Activated naive CD4-positive, alpha-beta T cell treated with anti-CD3 and anti-CD28 coated beads for 36 hours (primary cell): ENCODE measurements at regions not wholly inside any gene's neighbourhood (a gene's known extent, or its start where the extent isn't known, plus 50 kb on each side); places are given as distances from the start of the nearest gene placed in this dataset.

ENCODE experiments used
- CTCF ChIA-PET: fragments of 350-600 bp; sonication (Branson Sonifier 250); formaldehyde crosslinking; loops from one replicate; lab custom pipeline; 2021; ENCODE audit warnings: antibody characterized with exemption; lab: Charles Lee
- DNase-seq: peaks from one replicate; pipeline ENCODE4 v3.0.0-alpha.2; 2020
- H3K27ac Mint-ChIP-seq: one replicate; pipeline ENCODE4 v1.8.0; 2021; ENCODE audit warnings: mild to moderate bottlenecking, mixed read lengths
- H3K27me3 Mint-ChIP-seq: one replicate; pipeline ENCODE4 v1.8.0; 2021; ENCODE audit warnings: low read depth, mixed read lengths
- H3K36me3 Mint-ChIP-seq: one replicate; pipeline ENCODE4 v1.8.0; 2021; ENCODE audit warnings: low read depth, mixed read lengths
- H3K4me1 Mint-ChIP-seq: one replicate; pipeline ENCODE4 v1.8.0; 2021; ENCODE audit warnings: low read depth, mixed read lengths
- H3K4me3 Mint-ChIP-seq: one replicate; pipeline ENCODE4 v1.8.0; 2021; ENCODE audit warnings: mild to moderate bottlenecking, moderate library complexity, mixed read lengths
- H3K9me3 Mint-ChIP-seq: one replicate; pipeline ENCODE4 v1.8.0; 2021; ENCODE audit warnings: mixed read lengths
- intact Hi-C: fragments of 100-400 bp; cut with micrococcal nuclease; formaldehyde crosslinking; loops from one replicate; pipeline ENCODE4 v1.15.1; 2023

- intact Hi-C loops, result no loop called here
- Mint-ChIP-seq H3K36me3 (no peaks in the 10 kb centered on the region), H3K27me3 (no peaks in the 10 kb centered on the region), H3K27ac (no peak overlapping the region), H3K9me3 (peaks cover 5% of the 10 kb centered on the region), H3K4me3 (no peak overlapping the region), H3K4me1 (no peaks in the 10 kb centered on the region)
- CTCF ChIA-PET, result interaction anchor here (1.0 kb wide), 1 partner anchor 16 kb away, joined by 3 read pairs; no protein-coding TSS in a partner anchor
- no peak for DNase-seq
Observed at GRCh38 chr3:88239870-88240269, 90.1 kb downstream of the C3orf38 start.

GRCh38 chr3:88248658-88249057 lies 98.9 kb downstream of the C3orf38 start:
- Mint-ChIP-seq H3K4me3 (no peak overlapping the region), H3K9me3 (peaks cover 3% of the 10 kb centered on the region)
- CTCF ChIA-PET, result no interaction called here

DNA sequence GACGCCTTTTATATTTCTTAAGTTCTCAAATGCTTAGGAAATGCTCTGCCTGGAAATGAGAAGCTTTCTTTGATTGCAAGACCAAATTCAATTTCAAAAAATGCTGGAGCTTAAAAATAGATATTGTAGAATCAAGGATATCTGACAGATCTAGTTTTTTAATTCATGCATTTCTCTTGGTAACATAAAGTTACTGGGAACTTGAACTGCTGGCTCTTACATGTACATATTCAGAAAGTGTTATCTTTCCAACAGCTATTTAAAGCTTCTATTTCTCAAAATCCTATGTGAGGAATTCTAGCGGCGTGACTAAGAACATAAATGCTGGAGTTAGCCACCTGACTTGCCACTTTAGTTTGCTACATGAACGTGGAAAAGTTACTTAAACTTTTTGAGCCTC lies 109.3 kb downstream of the C3orf38 start:
- Mint-ChIP-seq H3K4me1 (no peaks in the 10 kb centered on the region), H3K36me3 (no peaks in the 10 kb centered on the region), H3K4me3 (no peak overlapping the region), H3K27ac (no peak overlapping the region), H3K9me3 (no peaks in the 10 kb centered on the region), H3K27me3 (no peaks in the 10 kb centered on the region)
- no peak for DNase-seq
- intact Hi-C loops, result no loop called here
- CTCF ChIA-PET, result no interaction called here

More at GRCh38 chr3:88248658-88249057, 98.9 kb downstream of the C3orf38 start:
- H3K27ac Mint-ChIP-seq, result no peak overlapping the region
- no peaks in the 10 kb centered on the region for H3K4me1 Mint-ChIP-seq
- no peaks in the 10 kb centered on the region for H3K36me3 Mint-ChIP-seq
- peaks cover 2% of the 10 kb centered on the region for H3K27me3 Mint-ChIP-seq
- intact Hi-C loops, result no loop called here
- no peak for DNase-seq

GRCh38 chr3:88262527-88262926 lies 112.8 kb downstream of the C3orf38 start:
- H3K27ac Mint-ChIP-seq, result no peak overlapping the region
- no peak overlapping the region for H3K4me3 Mint-ChIP-seq
- no peaks in the 10 kb centered on the region for H3K27me3 Mint-ChIP-seq
- no peak for DNase-seq
- no peaks in the 10 kb centered on the region for H3K36me3 Mint-ChIP-seq
- no peaks in the 10 kb centered on the region for H3K4me1 Mint-ChIP-seq
- no peaks in the 10 kb centered on the region for H3K9me3 Mint-ChIP-seq
- intact Hi-C loops, result loop anchor here (10.0 kb wide), 1 partner anchor 62 kb away; no protein-coding TSS in a partner anchor
- CTCF ChIA-PET, result no interaction called here

- no peak for DNase-seq
- intact Hi-C loops, result loop anchor here (10.0 kb wide), 1 partner anchor 61 kb away; no protein-coding TSS in a partner anchor
- Mint-ChIP-seq H3K4me1 (no peaks in the 10 kb centered on the region), H3K27me3 (no peaks in the 10 kb centered on the region), H3K36me3 (no peaks in the 10 kb centered on the region), H3K9me3 (no peaks in the 10 kb centered on the region), H3K27ac (no peak overlapping the region), H3K4me3 (no peak overlapping the region)
- CTCF ChIA-PET, result no interaction called here
Observed at GRCh38 chr3:88263417-88264100, 113.8 kb downstream of the C3orf38 start.

- Mint-ChIP-seq H3K4me3 (no peak overlapping the region), H3K9me3 (no peaks in the 10 kb centered on the region), H3K4me1 (no peaks in the 10 kb centered on the region), H3K27ac (no peak overlapping the region), H3K36me3 (no peaks in the 10 kb centered on the region), H3K27me3 (no peaks in the 10 kb centered on the region)
- DNase-seq, result no peak
- intact Hi-C loops, result loop anchor here (10.0 kb wide), 1 partner anchor 57 kb away; no protein-coding TSS in a partner anchor
- CTCF ChIA-PET, result interaction anchor here (0.6 to 0.8 kb wide), 2 partner anchors 87 to 368 kb away, joined by 3 to 4 read pairs; no protein-coding TSS in a partner anchor
Observed at GRCh38 chr3:88267441-88267840, 117.7 kb downstream of the C3orf38 start.

- Mint-ChIP-seq H3K27ac (no peak overlapping the region), H3K4me1 (no peaks in the 10 kb centered on the region), H3K9me3 (no peaks in the 10 kb centered on the region), H3K4me3 (no peak overlapping the region), H3K27me3 (no peaks in the 10 kb centered on the region), H3K36me3 (no peaks in the 10 kb centered on the region)
- CTCF ChIA-PET, result interaction anchor here (0.6 kb wide), 1 partner anchor 15 kb away, joined by 3 read pairs; no protein-coding TSS in a partner anchor
- intact Hi-C loops, result loop anchor here (10.0 kb wide), 1 partner anchor 57 kb away; no protein-coding TSS in a partner anchor
- DNase-seq, result no peak
Observed at GRCh38 chr3:88267847-88268246, 118.1 kb downstream of the C3orf38 start.

DNA sequence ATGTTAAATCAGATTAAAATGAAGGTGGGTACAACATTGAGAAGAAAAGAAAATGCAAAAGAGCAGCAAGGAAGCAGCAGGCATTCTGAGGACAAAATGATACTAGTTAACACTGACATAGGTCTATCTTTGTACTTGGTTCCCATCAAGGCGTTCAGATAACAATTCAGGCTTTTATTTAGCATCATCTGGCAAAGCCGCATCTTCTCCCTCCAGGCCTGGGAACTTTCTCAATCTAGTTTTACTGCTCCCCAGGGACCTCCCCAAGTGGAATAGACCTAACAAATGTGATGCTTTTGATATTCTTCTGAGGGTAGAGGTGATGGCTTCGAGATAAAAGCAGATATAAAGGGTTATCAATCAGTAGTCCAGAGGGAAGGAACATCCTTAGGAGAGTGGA lies 130.6 kb downstream of the C3orf38 start:
- H3K4me3 Mint-ChIP-seq, result no peak overlapping the region
- CTCF ChIA-PET, result no interaction called here
- intact Hi-C loops, result no loop called here
- H3K36me3 Mint-ChIP-seq, result no peaks in the 10 kb centered on the region
- no peak for DNase-seq
- no peak overlapping the region for H3K27ac Mint-ChIP-seq
- H3K27me3 Mint-ChIP-seq, result no peaks in the 10 kb centered on the region
- no peaks in the 10 kb centered on the region for H3K9me3 Mint-ChIP-seq
- H3K4me1 Mint-ChIP-seq, result no peaks in the 10 kb centered on the region

DNA sequence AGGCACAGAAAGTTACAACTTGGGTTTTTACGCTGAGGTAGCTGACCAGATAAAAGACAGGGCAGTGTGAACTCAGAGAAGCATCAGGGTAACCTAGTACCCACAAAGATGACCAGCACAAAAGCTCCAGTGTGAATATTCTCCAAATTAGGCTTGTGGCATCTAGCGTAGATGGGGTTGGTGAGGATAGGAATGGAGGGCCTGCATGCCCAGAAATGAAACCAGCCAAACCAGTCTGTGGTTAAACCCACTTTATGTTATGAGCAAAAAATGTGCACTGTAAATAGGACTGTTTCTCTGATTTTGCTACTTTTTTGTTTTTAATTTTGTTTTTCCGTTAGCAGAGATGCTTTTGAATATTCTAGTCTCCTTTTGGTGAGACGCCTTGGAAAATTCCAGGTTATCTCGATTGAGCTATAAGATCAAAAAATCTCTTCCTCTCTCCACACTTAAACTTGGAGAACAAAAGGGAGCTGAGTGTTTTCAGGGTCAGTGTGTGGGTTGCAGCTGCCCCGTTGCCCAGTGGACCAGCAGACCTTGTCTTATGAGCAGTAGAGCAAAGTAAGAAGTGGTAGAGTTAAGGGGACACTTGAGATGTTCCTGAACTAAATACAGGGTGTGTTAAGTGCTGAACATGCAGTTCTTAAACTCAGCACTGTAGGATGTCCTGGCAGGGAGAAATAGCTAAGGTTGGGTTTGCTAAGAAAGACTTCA lies 132.9 kb downstream of the C3orf38 start:
- intact Hi-C loops, result no loop called here
- Mint-ChIP-seq H3K4me1 (no peaks in the 10 kb centered on the region), H3K36me3 (no peaks in the 10 kb centered on the region), H3K27me3 (no peaks in the 10 kb centered on the region), H3K9me3 (no peaks in the 10 kb centered on the region), H3K27ac (no peak overlapping the region), H3K4me3 (no peak overlapping the region)
- DNase-seq, result no peak
- CTCF ChIA-PET, result interaction anchor here (0.6 to 0.8 kb wide), 2 partner anchors 14 to 84 kb away, joined by 3 read pairs; no protein-coding TSS in a partner anchor

GRCh38 chr3:88283242-88283592 lies 133.5 kb downstream of the C3orf38 start:
- Mint-ChIP-seq H3K9me3 (no peaks in the 10 kb centered on the region), H3K27me3 (peaks cover 2% of the 10 kb centered on the region), H3K4me3 (no peak overlapping the region), H3K36me3 (no peaks in the 10 kb centered on the region), H3K4me1 (no peaks in the 10 kb centered on the region), H3K27ac (no peak overlapping the region)
- intact Hi-C loops, result no loop called here
- CTCF ChIA-PET, result interaction anchor here (0.6 to 0.8 kb wide), 3 partner anchors 11 to 85 kb away, joined by 3 read pairs; no protein-coding TSS in a partner anchor
- no peak for DNase-seq

GRCh38 chr3:88291486-88291885 lies 141.7 kb downstream of the C3orf38 start:
- peaks cover 8% of the 10 kb centered on the region for H3K9me3 Mint-ChIP-seq
- no peak overlapping the region for H3K4me3 Mint-ChIP-seq
- DNase-seq, result no peak
- H3K36me3 Mint-ChIP-seq, result no peaks in the 10 kb centered on the region
- intact Hi-C loops, result no loop called here
- H3K27ac Mint-ChIP-seq, result no peak overlapping the region
- CTCF ChIA-PET, result no interaction called here
- H3K27me3 Mint-ChIP-seq, result peaks cover 3% of the 10 kb centered on the region
- no peaks in the 10 kb centered on the region for H3K4me1 Mint-ChIP-seq

DNA sequence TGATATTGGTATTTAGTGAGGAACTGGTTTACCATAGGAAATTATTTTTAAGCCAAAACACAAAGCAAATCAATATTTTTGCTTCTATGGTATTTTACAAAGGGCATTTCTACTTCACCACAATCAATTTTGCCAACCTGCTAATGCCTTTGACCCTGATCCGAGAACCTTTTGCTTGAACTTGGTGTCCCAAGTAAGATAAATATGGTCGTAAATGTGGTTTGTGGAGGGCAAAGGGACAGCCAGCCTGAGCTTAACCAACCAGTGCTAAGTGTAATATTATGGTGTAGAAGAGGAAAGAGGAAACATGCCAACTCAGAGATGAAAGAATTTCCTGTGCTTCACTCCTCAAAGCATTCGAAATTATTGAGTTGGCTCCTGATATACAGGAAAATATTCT lies 148.4 kb downstream of the C3orf38 start:
- CTCF ChIA-PET, result no interaction called here

More for the DNA sequence above, 148.4 kb downstream of the C3orf38 start:
- no peak for DNase-seq
- intact Hi-C loops, result no loop called here
- Mint-ChIP-seq H3K4me1 (no peaks in the 10 kb centered on the region), H3K9me3 (peaks cover 10% of the 10 kb centered on the region), H3K36me3 (no peaks in the 10 kb centered on the region), H3K27ac (no peak overlapping the region), H3K4me3 (no peak overlapping the region), H3K27me3 (no peaks in the 10 kb centered on the region)
